Testis (tissue), 2 donors: ENCODE measurements at regions not wholly inside any gene's neighbourhood (a gene's known extent, or its start where the extent isn't known, plus 50 kb on each side); places are given as distances from the start of the nearest gene placed in this dataset.
A peak's percentile ranks its signal among the peaks of the same experiment; 100 is the strongest.
"Not testable (repeated sequence)": the region's sequence is repeated elsewhere in the genome, so short reads cannot be mapped to it uniquely, and the experiment has no call there.

ENCODE experiments used
- DNase-seq: peaks from one replicate; pipeline ENCODE4 v3.0.0-alpha.2; 2019
- H3K27ac ChIP-seq, 2 donors: fragments of 200-600 bp; sonication (generic); one replicate each; pipeline ENCODE4 v1.5.1; 2019
- H3K27me3 ChIP-seq: fragments of 200-600 bp; sonication (generic); one replicate; pipeline ENCODE4 v1.5.1; 2019
- H3K36me3 ChIP-seq: fragments of 200-600 bp; sonication (generic); one replicate; pipeline ENCODE4 v1.5.1; 2017; ENCODE audit warnings: low read depth; ENCODE audit errors: missing control alignments
- H3K4me1 ChIP-seq: fragments of 200-600 bp; sonication (generic); one replicate; pipeline ENCODE4 v1.5.1; 2019
- H3K4me3 ChIP-seq, 2 donors: fragments of 200-600 bp; sonication (generic); one replicate each; pipeline ENCODE4 v1.5.1; 2017 to 2019
- H3K9me3 ChIP-seq: fragments of 200-600 bp; sonication (generic); one replicate; pipeline ENCODE4 v1.5.1; 2017
- CTCF ChIP-seq, 3 experiments: fragments of 450-650 bp in 2 of 3; fragments of 200-600 bp in 1 of 3; sonication (generic) in 1 of 3; IDR thresholded peaks; one replicate each; pipeline ENCODE4 v1.5.1; 2016 to 2019; ENCODE audit warnings: antibody characterized with exemption in 3 of 3, mild to moderate bottlenecking in 2 of 3, moderate library complexity in 1 of 3
- POLR2A ChIP-seq: fragments of 450-650 bp; IDR thresholded peaks from one replicate; pipeline ENCODE4 v1.6.1; 2017; ENCODE audit warnings: antibody characterized with exemption, mild to moderate bottlenecking, moderate library complexity
- WGBS, 2 donors: methylation state at CpG; one replicate each; pipeline ENCODE4 v1.1.5; 2018; 5-methylcytosine and 5-hydroxymethylcytosine counted together
- intact Hi-C: fragments of 100-400 bp; cut with DNase I; formaldehyde crosslinking; loops from one replicate; pipeline ENCODE4 v1.15.1; 2023; ENCODE audit warnings: low total_unique reads

GRCh38 chr21:36260030-36260787 lies 59.8 kb upstream of the MORC3 start:
- Histone ChIP-seq H3K36me3 (no peaks in the 10 kb centered on the region), H3K27me3 (no peaks in the 10 kb centered on the region), H3K4me1 (no peaks in the 10 kb centered on the region), H3K9me3 (no peaks in the 10 kb centered on the region), H3K27ac (peak overlapping the region; percentile 19 to 64), H3K4me3 (peak overlapping the region; percentile 38 to 56)
- 49 to 52% methylated on average over 10 of the region's 10 CpGs for WGBS, 2 donors
- intact Hi-C loops = no loop called here
- TF ChIP-seq POLR2A = no peak
- TF ChIP-seq CTCF (IDR thresholded peaks at IDR 0.05) = peak; percentile 63 to 85 (median 73)
- DNase-seq = peak; percentile 61

GRCh38 chr21:36260802-36261201 lies 59.2 kb upstream of the MORC3 start:
- 87 to 93% methylated on average over 5 of the region's 5 CpGs for WGBS, 2 donors
- DNase-seq = no peak

GRCh38 chr21:36261459-36261858 lies 58.5 kb upstream of the MORC3 start:
- 89 to 95% methylated on average over 5 of the region's 5 CpGs for WGBS, 2 donors

More at GRCh38 chr21:36260802-36261201, 59.2 kb upstream of the MORC3 start:
- Histone ChIP-seq H3K4me1 (no peaks in the 10 kb centered on the region), H3K27ac (peak overlapping the region in 1 of 2 donors; percentile 64), H3K9me3 (no peaks in the 10 kb centered on the region), H3K36me3 (no peaks in the 10 kb centered on the region), H3K27me3 (no peaks in the 10 kb centered on the region), H3K4me3 (no peak overlapping the region)
- TF ChIP-seq CTCF (IDR thresholded peaks at IDR 0.05) = no peak
- TF ChIP-seq POLR2A = no peak
- intact Hi-C loops = no loop called here

GRCh38 chr21:36263797-36264196 lies 56.2 kb upstream of the MORC3 start:
- TF ChIP-seq CTCF (IDR thresholded peaks at IDR 0.05) (no peak), POLR2A (no peak)
- Histone ChIP-seq H3K9me3 (no peaks in the 10 kb centered on the region), H3K4me1 (no peaks in the 10 kb centered on the region), H3K4me3 (no peak overlapping the region), H3K27ac (no peak overlapping the region), H3K36me3 (no peaks in the 10 kb centered on the region), H3K27me3 (no peaks in the 10 kb centered on the region)
- 91 to 96% methylated on average over 8 of the region's 8 CpGs for WGBS, 2 donors
- no peak for DNase-seq
- intact Hi-C loops = no loop called here

More at GRCh38 chr21:36261459-36261858, 58.5 kb upstream of the MORC3 start:
- TF ChIP-seq POLR2A = no peak
- no peak for TF ChIP-seq CTCF (IDR thresholded peaks at IDR 0.05)
- DNase-seq = no peak
- Histone ChIP-seq H3K4me3 (no peak overlapping the region), H3K9me3 (no peaks in the 10 kb centered on the region), H3K27ac (no peak overlapping the region), H3K36me3 (no peaks in the 10 kb centered on the region), H3K27me3 (no peaks in the 10 kb centered on the region), H3K4me1 (no peaks in the 10 kb centered on the region)
- intact Hi-C loops = no loop called here

GRCh38 chr21:36265431-36265830 lies 54.6 kb upstream of the MORC3 start:
- no peaks in the 10 kb centered on the region for H3K4me1 ChIP-seq
- no peak for DNase-seq
- no peak overlapping the region for H3K27ac ChIP-seq
- TF ChIP-seq CTCF (IDR thresholded peaks at IDR 0.05) (no peak), POLR2A (no peak)
- no peaks in the 10 kb centered on the region for H3K27me3 ChIP-seq
- H3K9me3 ChIP-seq = no peaks in the 10 kb centered on the region
- WGBS, 2 donors = 74 to 90% methylated on average over 9 of the region's 9 CpGs
- intact Hi-C loops = no loop called here
- no peaks in the 10 kb centered on the region for H3K36me3 ChIP-seq
- H3K4me3 ChIP-seq = no peak overlapping the region

- 79 to 81% methylated on average over 6 of the region's 6 CpGs for WGBS, 2 donors
Observed at GRCh38 chr21:36267828-36268227, 52.2 kb upstream of the MORC3 start.

GRCh38 chr21:36268264-36268663 lies 51.7 kb upstream of the MORC3 start:
- H3K9me3 ChIP-seq, DNase-seq, H3K27me3 ChIP-seq, H3K27ac ChIP-seq, intact Hi-C loops, H3K4me3 ChIP-seq, H3K36me3 ChIP-seq, H3K4me1 ChIP-seq: not testable (repeated sequence)
- WGBS, 2 donors = 86 to 94% methylated on average over 4 of the region's 4 CpGs

More at GRCh38 chr21:36267828-36268227, 52.2 kb upstream of the MORC3 start:
- H3K27me3 ChIP-seq, H3K27ac ChIP-seq, intact Hi-C loops, H3K9me3 ChIP-seq, H3K4me1 ChIP-seq, H3K4me3 ChIP-seq, H3K36me3 ChIP-seq, DNase-seq: not testable (repeated sequence)
